Keratinocyte (primary cell): ENCODE measurements at regions not wholly inside any gene's neighbourhood (a gene's known extent, or its start where the extent isn't known, plus 50 kb on each side); places are given as distances from the start of the nearest gene placed in this dataset.

ENCODE experiments used
- EZH2 ChIP-seq: IDR thresholded peaks from one replicate; pipeline ENCODE4 v1.6.1; 2012; ENCODE audit warnings: inconsistent platforms, mild to moderate bottlenecking, low read length, moderate library complexity
- TF ChIP-seq, protein P1 (sequence below), 3 experiments: IDR thresholded peaks in 1 of 3; conservative IDR thresholded peaks in 1 of 3; optimal IDR thresholded peaks in 1 of 3; 2 replicates in 2 of 3; 3 replicates in 1 of 3; pipeline versions ENCODE3 to v1.5.1; 2011; ENCODE audit warnings: low read length in 3 of 3, mild to moderate bottlenecking in 3 of 3, moderate library complexity in 2 of 3, control low read depth in 1 of 3, inconsistent platforms in 1 of 3; ENCODE audit not compliant: insufficient read depth in 2 of 3; ENCODE audit errors: extremely low read depth in 1 of 3

DNA sequence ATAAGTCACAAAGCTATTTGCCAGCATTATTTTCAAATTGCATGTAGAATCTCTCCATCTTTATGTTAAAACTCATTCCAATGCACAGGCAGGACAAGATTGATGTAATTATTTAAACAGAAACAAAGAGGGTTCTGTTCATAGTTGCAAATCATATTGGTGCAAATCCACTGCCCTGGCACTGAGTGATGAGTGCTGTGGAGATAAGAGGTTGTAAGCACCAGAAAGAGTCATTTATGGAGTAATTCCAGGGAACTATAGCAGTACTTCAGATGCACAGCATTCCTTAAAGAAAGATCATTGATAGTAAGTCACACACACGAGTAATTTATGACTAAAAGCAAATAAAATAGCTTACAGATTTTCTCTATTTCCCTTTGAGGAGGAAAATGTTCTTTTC is 337.7 kb upstream of the CTSO start:
- TF ChIP-seq, protein P1, sequence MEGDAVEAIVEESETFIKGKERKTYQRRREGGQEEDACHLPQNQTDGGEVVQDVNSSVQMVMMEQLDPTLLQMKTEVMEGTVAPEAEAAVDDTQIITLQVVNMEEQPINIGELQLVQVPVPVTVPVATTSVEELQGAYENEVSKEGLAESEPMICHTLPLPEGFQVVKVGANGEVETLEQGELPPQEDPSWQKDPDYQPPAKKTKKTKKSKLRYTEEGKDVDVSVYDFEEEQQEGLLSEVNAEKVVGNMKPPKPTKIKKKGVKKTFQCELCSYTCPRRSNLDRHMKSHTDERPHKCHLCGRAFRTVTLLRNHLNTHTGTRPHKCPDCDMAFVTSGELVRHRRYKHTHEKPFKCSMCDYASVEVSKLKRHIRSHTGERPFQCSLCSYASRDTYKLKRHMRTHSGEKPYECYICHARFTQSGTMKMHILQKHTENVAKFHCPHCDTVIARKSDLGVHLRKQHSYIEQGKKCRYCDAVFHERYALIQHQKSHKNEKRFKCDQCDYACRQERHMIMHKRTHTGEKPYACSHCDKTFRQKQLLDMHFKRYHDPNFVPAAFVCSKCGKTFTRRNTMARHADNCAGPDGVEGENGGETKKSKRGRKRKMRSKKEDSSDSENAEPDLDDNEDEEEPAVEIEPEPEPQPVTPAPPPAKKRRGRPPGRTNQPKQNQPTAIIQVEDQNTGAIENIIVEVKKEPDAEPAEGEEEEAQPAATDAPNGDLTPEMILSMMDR (optimal IDR thresholded peaks at IDR 0.05 in 1 of 3, IDR thresholded peaks at IDR 0.05 in 1 of 3, conservative IDR thresholded peaks at IDR 0.05 in 1 of 3; ENCODE audit: extremely low read depth in 1 of 3, insufficient read depth in 2 of 3, low read length in 3 of 3) = no peak
- no peak for TF ChIP-seq EZH2
